ENCODE measurements at regions not wholly inside any gene's neighbourhood (a gene's known extent, or its start where the extent isn't known, plus 50 kb on each side); places are given as distances from the start of the nearest gene placed in this dataset.

DNA sequence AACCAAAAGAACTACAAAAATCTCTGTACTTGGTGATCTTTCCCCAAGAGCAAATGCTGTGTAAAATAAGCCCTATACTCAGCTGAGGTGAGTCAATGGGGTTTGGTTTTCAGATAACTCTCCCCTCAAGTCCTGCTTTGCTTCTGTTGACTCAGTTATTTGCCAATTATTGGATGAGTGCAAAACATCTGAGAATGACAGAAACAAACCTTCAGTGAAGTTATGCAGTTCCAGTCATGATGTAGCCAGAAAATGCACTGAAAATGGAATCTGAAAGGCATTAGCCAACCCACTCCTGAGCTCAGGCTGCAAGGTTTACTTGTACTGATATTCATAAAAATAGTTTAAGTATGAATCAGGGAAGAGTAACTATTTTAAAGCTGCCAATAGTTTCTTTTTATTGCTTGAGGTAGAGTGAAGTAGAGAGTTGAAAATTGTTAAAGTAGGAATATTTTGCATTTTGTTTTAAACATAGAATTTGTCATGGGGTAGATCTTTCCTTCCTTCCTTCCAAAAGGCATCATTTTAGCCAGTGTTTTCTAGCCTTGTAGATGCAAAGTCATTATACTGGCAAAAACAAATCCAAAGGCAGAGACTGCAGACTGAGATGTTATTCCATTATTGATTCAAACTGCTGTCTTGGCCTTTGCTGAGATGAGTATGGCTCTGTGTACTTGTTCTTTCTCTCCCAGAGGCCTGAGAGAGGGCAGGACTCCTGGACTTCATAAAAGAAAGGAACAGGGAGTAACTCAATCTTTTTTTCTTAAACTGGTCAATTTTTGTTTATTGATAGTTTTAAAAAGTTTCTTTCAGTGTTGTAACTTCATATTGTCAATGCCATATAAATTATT is 215.3 kb downstream of the RND3 start:
- no peak for DNase-seq
- TF ChIP-seq POLR2A (IDR thresholded peaks at IDR 0.05) (no peak), EP300 (IDR thresholded peaks at IDR 0.05; ENCODE audit: low read depth) (no peak), POLR2AphosphoS5 (IDR thresholded peaks at IDR 0.05) (no peak)
- TF ChIP-seq, protein P1, sequence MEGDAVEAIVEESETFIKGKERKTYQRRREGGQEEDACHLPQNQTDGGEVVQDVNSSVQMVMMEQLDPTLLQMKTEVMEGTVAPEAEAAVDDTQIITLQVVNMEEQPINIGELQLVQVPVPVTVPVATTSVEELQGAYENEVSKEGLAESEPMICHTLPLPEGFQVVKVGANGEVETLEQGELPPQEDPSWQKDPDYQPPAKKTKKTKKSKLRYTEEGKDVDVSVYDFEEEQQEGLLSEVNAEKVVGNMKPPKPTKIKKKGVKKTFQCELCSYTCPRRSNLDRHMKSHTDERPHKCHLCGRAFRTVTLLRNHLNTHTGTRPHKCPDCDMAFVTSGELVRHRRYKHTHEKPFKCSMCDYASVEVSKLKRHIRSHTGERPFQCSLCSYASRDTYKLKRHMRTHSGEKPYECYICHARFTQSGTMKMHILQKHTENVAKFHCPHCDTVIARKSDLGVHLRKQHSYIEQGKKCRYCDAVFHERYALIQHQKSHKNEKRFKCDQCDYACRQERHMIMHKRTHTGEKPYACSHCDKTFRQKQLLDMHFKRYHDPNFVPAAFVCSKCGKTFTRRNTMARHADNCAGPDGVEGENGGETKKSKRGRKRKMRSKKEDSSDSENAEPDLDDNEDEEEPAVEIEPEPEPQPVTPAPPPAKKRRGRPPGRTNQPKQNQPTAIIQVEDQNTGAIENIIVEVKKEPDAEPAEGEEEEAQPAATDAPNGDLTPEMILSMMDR (IDR thresholded peaks at IDR 0.05), result no peak
- in situ Hi-C loops (cut with MboI; ENCODE audit: low pct_ligation_motif_present in 1 of 4, low pct_unique_long_range_greater_than_20kb in 1 of 4, low sequenced_read_pairs in 3 of 4), result no loop called here
- Histone ChIP-seq H3K4me1 (no peaks in the 10 kb centered on the region), H3K9me3 (peaks cover 5 to 9% of the 10 kb centered on the region in 2 donors), H3K27ac (no peak overlapping the region), H3K4me3 (no peak overlapping the region), H3K36me3 (no peaks in the 10 kb centered on the region), H3K27me3 (no peaks in the 10 kb centered on the region)
- intact Hi-C loops (cut with DNase I; ENCODE audit: low total_unique reads), result no loop called here

DNA sequence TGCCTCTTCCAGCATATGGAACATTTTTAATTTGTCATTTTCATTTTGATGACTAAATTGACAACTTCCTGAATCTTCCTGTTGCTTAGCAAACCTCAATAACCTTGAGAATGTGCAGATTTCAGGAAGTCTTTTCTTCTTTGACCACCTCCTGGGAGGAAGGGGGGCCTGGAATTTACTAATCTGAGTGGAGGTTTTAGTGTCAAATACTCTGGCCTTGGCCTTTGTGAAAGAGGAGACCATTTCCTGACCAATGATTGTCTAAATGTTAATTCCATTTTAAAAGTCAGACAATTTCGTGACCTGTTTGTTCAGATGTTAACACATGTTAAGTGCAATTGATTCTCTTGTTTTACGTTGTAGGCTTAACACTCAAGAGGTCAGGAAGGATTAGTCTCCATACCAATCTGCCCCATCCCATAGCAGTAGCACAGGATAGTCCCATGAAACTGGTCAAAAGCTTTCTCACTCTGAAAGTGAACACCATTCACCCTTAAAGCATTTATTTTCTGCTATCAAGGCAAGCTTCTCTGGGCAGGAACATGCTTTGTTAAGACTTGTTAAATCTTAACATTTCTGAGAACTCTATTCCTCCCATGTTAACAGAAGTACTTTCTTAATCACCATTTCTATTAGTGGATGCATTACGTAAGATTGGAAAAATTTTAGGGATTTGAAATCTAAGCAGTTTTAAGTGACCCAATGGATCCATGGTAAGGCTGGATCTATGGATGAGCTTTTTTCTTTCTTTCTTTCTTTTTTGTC is 219.6 kb downstream of the RND3 start:
- Histone ChIP-seq H3K4me1 (no peaks in the 10 kb centered on the region), H3K9me3 (no peaks in the 10 kb centered on the region), H3K27me3 (no peaks in the 10 kb centered on the region), H3K27ac (no peak overlapping the region), H3K36me3 (no peaks in the 10 kb centered on the region), H3K4me3 (no peak overlapping the region)
- TF ChIP-seq, protein P1 (IDR thresholded peaks at IDR 0.05), result no peak
- no peak for DNase-seq
- in situ Hi-C loops (cut with MboI; ENCODE audit: low pct_ligation_motif_present in 1 of 4, low pct_unique_long_range_greater_than_20kb in 1 of 4, low sequenced_read_pairs in 3 of 4) (no loop called here), intact Hi-C loops (cut with DNase I; ENCODE audit: low total_unique reads) (no loop called here)
- WGBS, 2 donors (ENCODE audit: low coverage in 1 of 2), result 89 to 90% methylated on average over 3 of the region's 3 CpGs

GRCh38 chr2:150266931-150267330 is 220.5 kb downstream of the RND3 start:
- intact Hi-C loops (cut with DNase I; ENCODE audit: low total_unique reads), result no loop called here
- TF ChIP-seq POLR2AphosphoS5 (IDR thresholded peaks at IDR 0.05) (no peak), EP300 (IDR thresholded peaks at IDR 0.05; ENCODE audit: low read depth) (no peak), POLR2A (IDR thresholded peaks at IDR 0.05) (no peak)
- TF ChIP-seq, protein P1 (IDR thresholded peaks at IDR 0.05), result no peak
- WGBS, 2 donors (ENCODE audit: low coverage in 1 of 2), result 79 to 97% methylated on average over 2 of the region's 2 CpGs

DNA sequence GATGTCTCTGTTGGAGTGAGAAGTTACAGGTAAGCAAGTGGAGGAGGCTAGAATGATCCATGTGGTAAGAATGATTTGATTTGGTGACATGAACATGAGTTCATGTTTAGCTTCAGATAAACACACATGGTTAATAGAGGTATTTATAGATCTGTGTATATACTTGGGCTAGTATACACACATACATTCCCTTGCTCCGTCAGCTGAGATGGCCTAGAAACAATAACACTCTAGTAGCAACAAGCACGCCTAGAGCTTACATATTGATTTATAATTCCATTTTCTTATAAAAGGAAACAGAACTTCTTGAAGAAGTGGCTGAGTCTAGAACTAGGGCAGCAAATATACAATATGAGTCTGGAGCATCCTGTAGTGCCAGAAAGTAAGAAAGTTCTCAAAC is 223.0 kb downstream of the RND3 start:
- intact Hi-C loops (cut with DNase I; ENCODE audit: low total_unique reads), result no loop called here
- 67 to 68% methylated on average over 2 of the region's 2 CpGs for WGBS, 2 donors (ENCODE audit: low coverage in 1 of 2)

More at GRCh38 chr2:150266931-150267330, 220.5 kb downstream of the RND3 start:
- no peak overlapping the region for H3K27ac ChIP-seq
- in situ Hi-C loops (cut with MboI; ENCODE audit: low pct_ligation_motif_present in 1 of 4, low pct_unique_long_range_greater_than_20kb in 1 of 4, low sequenced_read_pairs in 3 of 4), result no loop called here
- no peak for DNase-seq
- H3K27me3 ChIP-seq, result no peaks in the 10 kb centered on the region
- H3K4me3 ChIP-seq, result no peak overlapping the region
- no peaks in the 10 kb centered on the region for H3K36me3 ChIP-seq
- peaks cover 0 to 5% of the 10 kb centered on the region in 2 donors for H3K9me3 ChIP-seq
- H3K4me1 ChIP-seq, result peaks cover 0 to 4% (median 0%) of the 10 kb centered on the region in 4 donors

More for the DNA sequence above, 223.0 kb downstream of the RND3 start:
- peaks cover 0 to 4% (median 0%) of the 10 kb centered on the region in 4 donors for H3K4me1 ChIP-seq
- in situ Hi-C loops (cut with MboI; ENCODE audit: low pct_ligation_motif_present in 1 of 4, low pct_unique_long_range_greater_than_20kb in 1 of 4, low sequenced_read_pairs in 3 of 4), result no loop called here
- H3K27ac ChIP-seq, result no peak overlapping the region
- DNase-seq, result no peak
- H3K4me3 ChIP-seq, result no peak overlapping the region
- H3K9me3 ChIP-seq, result peaks cover 0 to 5% of the 10 kb centered on the region in 2 donors
- H3K27me3 ChIP-seq, result no peaks in the 10 kb centered on the region
- H3K36me3 ChIP-seq, result no peaks in the 10 kb centered on the region
- TF ChIP-seq POLR2A (IDR thresholded peaks at IDR 0.05) (no peak), POLR2AphosphoS5 (IDR thresholded peaks at IDR 0.05) (no peak), EP300 (IDR thresholded peaks at IDR 0.05; ENCODE audit: low read depth) (no peak)
- TF ChIP-seq, protein P1 (IDR thresholded peaks at IDR 0.05), result no peak
